HG03280 (cell line): ENCODE measurements at regions not wholly inside any gene's neighbourhood (a gene's known extent, or its start where the extent isn't known, plus 50 kb on each side); places are given as distances from the start of the nearest gene placed in this dataset.
A peak's percentile ranks its signal among the peaks of the same experiment; 100 is the strongest.

Experiments used
- ATAC-seq: cut with Tn5 transposase; IDR thresholded peaks from one replicate; pipeline ENCODE4 v1.9.1; 2021; ENCODE audit warnings: mild to moderate bottlenecking, moderate library complexity; ENCODE audit not compliant: unreplicated experiment

GRCh38 chr14:31943217-31943799 is 133.8 kb upstream of the ARHGAP5 start:
- ATAC-seq: no peak

GRCh38 chr14:31943861-31944255 is 133.2 kb upstream of the ARHGAP5 start:
- no peak for ATAC-seq

GRCh38 chr14:31944256-31945073 is 132.6 kb upstream of the ARHGAP5 start:
- peak; percentile 25 for ATAC-seq

GRCh38 chr14:31945074-31945613 is 132.0 kb upstream of the ARHGAP5 start:
- ATAC-seq: peak; percentile 49

- no peak for ATAC-seq
Observed at GRCh38 chr14:31945701-31946100, 131.4 kb upstream of the ARHGAP5 start.

GRCh38 chr14:31947076-31947475 is 130.0 kb upstream of the ARHGAP5 start:
- no peak for ATAC-seq

- no peak for ATAC-seq
Observed at GRCh38 chr14:31947680-31948595, 129.2 kb upstream of the ARHGAP5 start.

GRCh38 chr14:31949709-31950108 is 127.4 kb upstream of the ARHGAP5 start:
- ATAC-seq: no peak

- ATAC-seq: no peak
Observed at GRCh38 chr14:31950331-31950730, 126.8 kb upstream of the ARHGAP5 start.

- ATAC-seq: no peak
Observed at GRCh38 chr14:31950764-31951637, 126.1 kb upstream of the ARHGAP5 start.

- ATAC-seq: no peak
Observed at GRCh38 chr14:31951638-31951964, 125.5 kb upstream of the ARHGAP5 start.

GRCh38 chr14:31952573-31952972 is 124.5 kb upstream of the ARHGAP5 start:
- no peak for ATAC-seq

GRCh38 chr14:31953210-31953609 is 123.9 kb upstream of the ARHGAP5 start:
- no peak for ATAC-seq

GRCh38 chr14:31954991-31955390 is 122.1 kb upstream of the ARHGAP5 start:
- ATAC-seq: no peak

- no peak for ATAC-seq
Observed at GRCh38 chr14:31955936-31956579, 121.0 kb upstream of the ARHGAP5 start.

GRCh38 chr14:31957565-31957964 is 119.5 kb upstream of the ARHGAP5 start:
- ATAC-seq: no peak

GRCh38 chr14:31960039-31960438 is 117.1 kb upstream of the ARHGAP5 start:
- ATAC-seq: no peak

- ATAC-seq: no peak
Observed at GRCh38 chr14:31961896-31962295, 115.2 kb upstream of the ARHGAP5 start.

- no peak for ATAC-seq
Observed at GRCh38 chr14:31962920-31963319, 114.2 kb upstream of the ARHGAP5 start.

- no peak for ATAC-seq
Observed at GRCh38 chr14:31963587-31963986, 113.5 kb upstream of the ARHGAP5 start.
